Astrocyte (in vitro differentiated cells and primary cell): ENCODE measurements at regions not wholly inside any gene's neighbourhood (a gene's known extent, or its start where the extent isn't known, plus 50 kb on each side); places are given as distances from the start of the nearest gene placed in this dataset.

Experiments
- DNase-seq: peaks from one replicate; pipeline ENCODE4 v3.0.0-alpha.2; 2010; ENCODE audit warnings: low read depth
- FAIRE-seq: peaks from 2 replicates; lab custom pipeline; 2011; peaks lifted over from hg19 to GRCh38; lab: Jason Lieb, UNC
- H2AFZ ChIP-seq: 2 replicates; pipeline ENCODE4 v1.6.0; 2012; ENCODE audit warnings: low read depth, low read length, inconsistent platforms
- H3K27ac ChIP-seq: 2 replicates; pipeline ENCODE4 v1.5.1; 2011; ENCODE audit warnings: low read depth, low read length, inconsistent platforms
- H3K27me3 ChIP-seq: 2 replicates; pipeline ENCODE4 v1.6.0; 2011; ENCODE audit warnings: low read length, inconsistent platforms; ENCODE audit not compliant: insufficient read depth
- H3K36me3 ChIP-seq: 2 replicates; pipeline ENCODE4 v1.5.1; 2011; ENCODE audit warnings: low read length, inconsistent platforms; ENCODE audit not compliant: insufficient read depth
- H3K4me1 ChIP-seq: 2 replicates; pipeline ENCODE4 v1.5.1; 2011; ENCODE audit warnings: low read length, inconsistent platforms; ENCODE audit not compliant: insufficient read depth
- H3K4me2 ChIP-seq: 2 replicates; pipeline ENCODE4 v1.6.0; 2012; ENCODE audit warnings: low read length, inconsistent platforms
- H3K4me3 ChIP-seq: 2 replicates; pipeline ENCODE4 v1.5.1; 2011; ENCODE audit warnings: low read depth, mild to moderate bottlenecking, low read length, inconsistent platforms; ENCODE audit not compliant: insufficient read depth
- H3K79me2 ChIP-seq: 2 replicates; pipeline ENCODE4 v1.6.0; 2012; ENCODE audit warnings: mild to moderate bottlenecking, low read length, inconsistent platforms; ENCODE audit not compliant: insufficient read depth
- H3K9ac ChIP-seq: 2 replicates; pipeline ENCODE4 v1.6.0; 2012; ENCODE audit warnings: mild to moderate bottlenecking, low read length, inconsistent platforms
- H3K9me3 ChIP-seq: 2 replicates; pipeline ENCODE4 v1.5.1; 2012; ENCODE audit warnings: low read depth, mild to moderate bottlenecking, low read length, inconsistent platforms; ENCODE audit not compliant: insufficient read depth
- H4K20me1 ChIP-seq: 2 replicates; pipeline ENCODE4 v1.6.0; 2012; ENCODE audit warnings: low read length, inconsistent platforms; ENCODE audit not compliant: insufficient read depth
- H3K27ac Mint-ChIP-seq: one replicate; pipeline ENCODE4 v1.8.0; 2021; ENCODE audit warnings: mild to moderate bottlenecking, mixed read lengths; ENCODE audit not compliant: unreplicated experiment
- H3K27me3 Mint-ChIP-seq: one replicate; pipeline ENCODE4 v1.8.0; 2021; ENCODE audit warnings: low read depth, mixed read lengths; ENCODE audit not compliant: unreplicated experiment
- H3K36me3 Mint-ChIP-seq: one replicate; pipeline ENCODE4 v1.8.0; 2021; ENCODE audit warnings: low read depth, mixed read lengths; ENCODE audit not compliant: unreplicated experiment
- H3K4me1 Mint-ChIP-seq: one replicate; pipeline ENCODE4 v1.8.0; 2021; ENCODE audit warnings: low read depth, mixed read lengths; ENCODE audit not compliant: unreplicated experiment
- H3K4me3 Mint-ChIP-seq: one replicate; pipeline ENCODE4 v1.8.0; 2021; ENCODE audit warnings: mild to moderate bottlenecking, moderate library complexity, mixed read lengths; ENCODE audit not compliant: unreplicated experiment
- H3K9me3 Mint-ChIP-seq: one replicate; pipeline ENCODE4 v1.8.0; 2021; ENCODE audit warnings: mild to moderate bottlenecking, mixed read lengths; ENCODE audit not compliant: unreplicated experiment
- EZH2 ChIP-seq: IDR thresholded peaks from 2 replicates; pipeline ENCODE4 v1.6.1; 2012; ENCODE audit warnings: mild to moderate bottlenecking, low read length, inconsistent platforms; ENCODE audit not compliant: insufficient read depth
- TF ChIP-seq, protein P1 (sequence below): IDR thresholded peaks from 2 replicates; pipeline ENCODE4 v1.5.1; 2011; ENCODE audit warnings: low read depth, mild to moderate bottlenecking, inconsistent platforms, low read length, moderate library complexity; ENCODE audit not compliant: insufficient read depth

DNA sequence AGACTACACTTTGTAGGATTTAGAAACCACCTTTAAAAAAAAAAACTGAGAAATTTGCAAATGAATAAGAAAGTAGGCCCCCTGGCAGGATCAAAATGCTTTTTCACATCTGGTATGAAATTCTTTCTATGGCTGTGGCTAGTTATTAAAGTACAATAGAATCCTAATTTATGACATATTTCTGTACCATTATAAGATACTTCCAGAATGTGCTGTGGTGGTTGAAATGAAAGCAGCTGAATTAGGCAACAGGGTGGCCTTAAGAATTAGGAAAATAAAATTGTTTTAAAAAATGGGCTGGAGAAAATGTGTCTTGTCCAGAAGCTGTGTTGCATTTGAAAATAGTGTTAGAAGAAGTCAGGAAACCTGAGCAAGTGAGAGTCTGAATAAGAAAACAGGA is 85.9 kb upstream of the PDE3A start:
- Mint-ChIP-seq H3K4me1 (no peaks in the 10 kb centered on the region), H3K4me3 (no peak overlapping the region), H3K36me3 (no peaks in the 10 kb centered on the region), H3K27ac (no peak overlapping the region), H3K9me3 (peaks cover 3% of the 10 kb centered on the region), H3K27me3 (no peaks in the 10 kb centered on the region)
- Histone ChIP-seq H3K4me1 (no peaks in the 10 kb centered on the region), H3K4me3 (no peak overlapping the region), H3K27ac (no peak overlapping the region), H3K36me3 (no peaks in the 10 kb centered on the region), H3K9ac (no peak overlapping the region), H4K20me1 (no peaks in the 10 kb centered on the region), H2AFZ (no peak overlapping the region), H3K27me3 (no peaks in the 10 kb centered on the region), H3K9me3 (no peaks in the 10 kb centered on the region), H3K4me2 (no peak overlapping the region), H3K79me2 (no peaks in the 10 kb centered on the region)
- TF ChIP-seq, protein P1, sequence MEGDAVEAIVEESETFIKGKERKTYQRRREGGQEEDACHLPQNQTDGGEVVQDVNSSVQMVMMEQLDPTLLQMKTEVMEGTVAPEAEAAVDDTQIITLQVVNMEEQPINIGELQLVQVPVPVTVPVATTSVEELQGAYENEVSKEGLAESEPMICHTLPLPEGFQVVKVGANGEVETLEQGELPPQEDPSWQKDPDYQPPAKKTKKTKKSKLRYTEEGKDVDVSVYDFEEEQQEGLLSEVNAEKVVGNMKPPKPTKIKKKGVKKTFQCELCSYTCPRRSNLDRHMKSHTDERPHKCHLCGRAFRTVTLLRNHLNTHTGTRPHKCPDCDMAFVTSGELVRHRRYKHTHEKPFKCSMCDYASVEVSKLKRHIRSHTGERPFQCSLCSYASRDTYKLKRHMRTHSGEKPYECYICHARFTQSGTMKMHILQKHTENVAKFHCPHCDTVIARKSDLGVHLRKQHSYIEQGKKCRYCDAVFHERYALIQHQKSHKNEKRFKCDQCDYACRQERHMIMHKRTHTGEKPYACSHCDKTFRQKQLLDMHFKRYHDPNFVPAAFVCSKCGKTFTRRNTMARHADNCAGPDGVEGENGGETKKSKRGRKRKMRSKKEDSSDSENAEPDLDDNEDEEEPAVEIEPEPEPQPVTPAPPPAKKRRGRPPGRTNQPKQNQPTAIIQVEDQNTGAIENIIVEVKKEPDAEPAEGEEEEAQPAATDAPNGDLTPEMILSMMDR = no peak
- TF ChIP-seq EZH2 = no peak
- FAIRE-seq = no peak
- DNase-seq = peak; percentile 5

DNA sequence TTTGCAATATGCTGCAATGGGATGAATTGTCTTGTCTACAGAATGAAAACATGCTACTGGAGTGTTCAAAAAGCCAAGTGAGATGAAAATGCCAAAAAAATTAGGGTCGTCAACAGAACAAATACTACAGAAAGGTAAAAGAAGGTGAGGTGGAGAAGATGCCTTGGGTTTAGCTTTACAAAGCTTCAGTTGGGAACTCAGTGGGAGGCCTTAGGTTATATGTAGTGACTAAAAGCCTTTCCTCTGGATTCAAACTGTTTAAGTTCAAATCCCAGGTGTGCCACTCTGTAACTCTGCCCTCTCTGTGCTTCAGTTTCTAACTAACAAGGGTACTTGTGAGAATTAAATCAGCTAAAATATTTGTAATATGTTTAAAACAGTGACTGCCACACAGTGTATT is 84.9 kb upstream of the PDE3A start:
- Histone ChIP-seq H4K20me1 (no peaks in the 10 kb centered on the region), H3K27me3 (no peaks in the 10 kb centered on the region), H3K9ac (no peak overlapping the region), H3K4me3 (no peak overlapping the region), H3K79me2 (no peaks in the 10 kb centered on the region), H3K36me3 (no peaks in the 10 kb centered on the region), H3K4me1 (no peaks in the 10 kb centered on the region), H2AFZ (no peak overlapping the region), H3K27ac (no peak overlapping the region), H3K4me2 (no peak overlapping the region), H3K9me3 (no peaks in the 10 kb centered on the region)
- H3K4me1 Mint-ChIP-seq = no peaks in the 10 kb centered on the region
- DNase-seq (no peak), FAIRE-seq (no peak)
- H3K27me3 Mint-ChIP-seq = no peaks in the 10 kb centered on the region
- peaks cover 3% of the 10 kb centered on the region for H3K9me3 Mint-ChIP-seq
- no peaks in the 10 kb centered on the region for H3K36me3 Mint-ChIP-seq
- no peak overlapping the region for H3K4me3 Mint-ChIP-seq
- H3K27ac Mint-ChIP-seq = no peak overlapping the region
- TF ChIP-seq, protein P1 = no peak
- no peak for TF ChIP-seq EZH2

- Histone ChIP-seq H4K20me1 (no peaks in the 10 kb centered on the region), H3K9ac (no peak overlapping the region), H3K27ac (no peak overlapping the region), H3K4me3 (no peak overlapping the region), H3K4me2 (no peak overlapping the region), H3K27me3 (no peaks in the 10 kb centered on the region), H2AFZ (no peak overlapping the region), H3K79me2 (no peaks in the 10 kb centered on the region), H3K4me1 (no peaks in the 10 kb centered on the region), H3K36me3 (no peaks in the 10 kb centered on the region), H3K9me3 (no peaks in the 10 kb centered on the region)
- no peaks in the 10 kb centered on the region for H3K36me3 Mint-ChIP-seq
- TF ChIP-seq, protein P1 = no peak
- no peak for TF ChIP-seq EZH2
- H3K27me3 Mint-ChIP-seq = no peaks in the 10 kb centered on the region
- no peaks in the 10 kb centered on the region for H3K4me1 Mint-ChIP-seq
- FAIRE-seq (no peak), DNase-seq (no peak)
- no peak overlapping the region for H3K4me3 Mint-ChIP-seq
- no peak overlapping the region for H3K27ac Mint-ChIP-seq
- peaks cover 3% of the 10 kb centered on the region for H3K9me3 Mint-ChIP-seq
Observed at GRCh38 chr12:20289520-20289919, 78.8 kb upstream of the PDE3A start.
